Smooth muscle cell (in vitro differentiated cells): ENCODE measurements at regions not wholly inside any gene's neighbourhood (a gene's known extent, or its start where the extent isn't known, plus 50 kb on each side); places are given as distances from the start of the nearest gene placed in this dataset.

ENCODE experiments used
- DNase-seq: peaks from one replicate; lab custom pipeline; 2025; ENCODE audit not compliant: unreplicated experiment; lab: John Stamatoyannopoulos, UW
- H2AFZ ChIP-seq: fragments of 200-600 bp; sonication (generic); 2 replicates; pipeline ENCODE4 v1.6.0; 2016; ENCODE audit warnings: antibody characterized with exemption, low read depth, mild to moderate bottlenecking
- H3F3A ChIP-seq: fragments of 200-600 bp; sonication (generic); 2 replicates; pipeline ENCODE4 v1.6.0; 2017; ENCODE audit warnings: antibody characterized with exemption, low read depth
- H3K27ac ChIP-seq: fragments of 200-600 bp; sonication (generic); 2 replicates; pipeline ENCODE4 v1.5.1; 2016; ENCODE audit warnings: low read depth, mild to moderate bottlenecking
- H3K27me3 ChIP-seq: fragments of 200-600 bp; sonication (generic); 2 replicates; pipeline ENCODE4 v1.6.1; 2016; ENCODE audit warnings: low read depth, mild to moderate bottlenecking
- H3K36me3 ChIP-seq: fragments of 200-600 bp; sonication (generic); 2 replicates; pipeline ENCODE4 v1.5.1; 2016; ENCODE audit warnings: low read depth
- H3K4me1 ChIP-seq: fragments of 200-600 bp; sonication (generic); 2 replicates; pipeline ENCODE4 v1.5.1; 2016; ENCODE audit warnings: low read depth
- H3K4me2 ChIP-seq: fragments of 200-600 bp; sonication (generic); 2 replicates; pipeline ENCODE4 v1.6.0; 2016; ENCODE audit warnings: mild to moderate bottlenecking
- H3K4me3 ChIP-seq: fragments of 200-600 bp; sonication (generic); 2 replicates; pipeline ENCODE4 v1.5.1; 2016; ENCODE audit warnings: mild to moderate bottlenecking
- H3K79me2 ChIP-seq: fragments of 200-600 bp; sonication (generic); 2 replicates; pipeline ENCODE4 v1.6.0; 2016; ENCODE audit warnings: low read depth, mild to moderate bottlenecking
- H3K9ac ChIP-seq: fragments of 200-600 bp; sonication (generic); 2 replicates; pipeline ENCODE4 v1.6.0; 2016; ENCODE audit warnings: low read depth
- H3K9me3 ChIP-seq: fragments of 200-600 bp; sonication (generic); replicated peaks from 2 replicates; pipeline ENCODE4 v1.5.1; 2016; ENCODE audit warnings: low read depth
- H4K20me1 ChIP-seq: fragments of 200-600 bp; sonication (generic); 2 replicates; pipeline ENCODE4 v1.6.0; 2016; ENCODE audit warnings: low read depth
- CTCF ChIP-seq: fragments of 200-600 bp; sonication (generic); IDR thresholded peaks from 2 replicates; pipeline ENCODE4 v1.5.1; 2017; ENCODE audit warnings: borderline replicate concordance, mild to moderate bottlenecking, antibody characterized with exemption; ENCODE audit not compliant: insufficient read depth, poor library complexity, severe bottlenecking
- WGBS: methylation state at CpG from one replicate; pipeline ENCODE4 v1.1.7; 2016; ENCODE audit warnings: low lambda C conversion rate; 5-methylcytosine and 5-hydroxymethylcytosine counted together

DNA sequence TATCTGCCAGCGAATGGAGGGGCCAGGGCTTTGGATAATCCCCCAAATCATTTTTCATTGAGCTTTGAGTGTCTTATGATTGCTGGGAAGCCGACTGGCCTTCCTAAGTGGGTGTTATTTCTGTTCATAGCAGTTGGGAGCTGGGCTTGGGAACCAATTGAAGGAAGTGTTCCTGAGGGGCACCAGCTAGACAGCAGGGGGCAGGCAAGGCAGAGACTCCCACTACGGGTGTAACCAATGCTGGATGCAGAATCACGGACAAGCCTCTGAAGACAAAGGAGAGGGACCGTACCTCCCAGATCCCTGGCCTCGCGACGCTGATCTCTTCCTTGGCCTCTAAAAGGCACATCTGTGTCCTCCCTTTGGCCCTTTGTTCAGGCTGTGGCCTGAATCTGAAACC lies 149.0 kb upstream of the PRMT8 start:
- H4K20me1 ChIP-seq, result no peaks in the 10 kb centered on the region
- peaks cover 2% of the 10 kb centered on the region for H3K4me1 ChIP-seq
- peaks cover 25% of the 10 kb centered on the region for H3K27me3 ChIP-seq
- H3K27ac ChIP-seq, result no peak overlapping the region
- WGBS, result 35% methylated on average over 8 of the region's 8 CpGs
- no peak overlapping the region for H2AFZ ChIP-seq
- H3K4me2 ChIP-seq, result no peak overlapping the region
- H3K36me3 ChIP-seq, result no peaks in the 10 kb centered on the region
- TF ChIP-seq CTCF, result peak; percentile 44
- no peaks in the 10 kb centered on the region for H3F3A ChIP-seq
- H3K9ac ChIP-seq, result no peak overlapping the region
- H3K4me3 ChIP-seq, result no peak overlapping the region
- no peaks in the 10 kb centered on the region for H3K9me3 ChIP-seq
- no peaks in the 10 kb centered on the region for H3K79me2 ChIP-seq
- DNase-seq, result no peak

GRCh38 chr12:3348055-3348454 lies 142.9 kb upstream of the PRMT8 start:
- no peaks in the 10 kb centered on the region for H3F3A ChIP-seq
- WGBS, result 93% methylated on average over 5 of the region's 5 CpGs
- no peak for TF ChIP-seq CTCF
- peaks cover 51% of the 10 kb centered on the region for H3K27me3 ChIP-seq
- DNase-seq, result no peak
- no peak overlapping the region for H3K27ac ChIP-seq
- no peaks in the 10 kb centered on the region for H3K36me3 ChIP-seq
- H2AFZ ChIP-seq, result no peak overlapping the region
- no peaks in the 10 kb centered on the region for H3K9me3 ChIP-seq
- no peaks in the 10 kb centered on the region for H4K20me1 ChIP-seq
- H3K79me2 ChIP-seq, result no peaks in the 10 kb centered on the region
- H3K4me3 ChIP-seq, result no peak overlapping the region
- no peak overlapping the region for H3K4me2 ChIP-seq
- H3K9ac ChIP-seq, result no peak overlapping the region
- H3K4me1 ChIP-seq, result no peaks in the 10 kb centered on the region

DNA sequence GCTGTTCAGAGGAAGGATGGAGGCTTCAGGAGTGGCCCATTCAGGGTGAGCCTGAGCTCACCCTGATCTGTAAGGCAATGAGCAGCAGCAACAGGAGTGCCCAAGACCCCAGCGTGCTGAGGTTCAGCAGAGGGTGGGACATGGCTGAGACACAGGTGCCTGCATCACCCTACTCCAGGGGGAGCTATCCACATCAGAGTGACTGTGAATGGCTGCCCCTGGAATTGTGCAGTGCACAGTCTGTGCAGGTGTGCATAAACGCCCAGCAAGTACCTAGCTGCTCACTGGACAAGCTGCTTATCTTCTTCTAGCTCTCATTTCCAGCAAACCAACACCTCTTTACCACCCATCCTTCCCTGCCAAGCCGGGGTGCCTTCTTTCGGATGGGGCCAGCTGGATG lies 140.6 kb upstream of the PRMT8 start:
- Histone ChIP-seq H3K4me2 (no peak overlapping the region), H3K4me1 (no peaks in the 10 kb centered on the region), H3F3A (no peaks in the 10 kb centered on the region), H3K9ac (no peak overlapping the region), H4K20me1 (no peaks in the 10 kb centered on the region), H3K27ac (no peak overlapping the region), H3K27me3 (peaks cover 66% of the 10 kb centered on the region), H3K4me3 (no peak overlapping the region), H3K79me2 (no peaks in the 10 kb centered on the region), H3K36me3 (no peaks in the 10 kb centered on the region), H2AFZ (no peak overlapping the region), H3K9me3 (no peaks in the 10 kb centered on the region)
- no peak for TF ChIP-seq CTCF
- DNase-seq, result no peak
- WGBS, result 77% methylated on average over 4 of the region's 4 CpGs

GRCh38 chr12:3351731-3352130 lies 139.3 kb upstream of the PRMT8 start:
- no peak for DNase-seq
- WGBS, result 93% methylated on average over 4 of the region's 4 CpGs
- H2AFZ ChIP-seq, result no peak overlapping the region
- H3K9me3 ChIP-seq, result no peaks in the 10 kb centered on the region
- no peak overlapping the region for H3K27ac ChIP-seq
- no peaks in the 10 kb centered on the region for H3K36me3 ChIP-seq
- no peak overlapping the region for H3K9ac ChIP-seq
- no peak overlapping the region for H3K4me3 ChIP-seq
- H3K79me2 ChIP-seq, result no peaks in the 10 kb centered on the region
- H3K27me3 ChIP-seq, result peaks cover 66% of the 10 kb centered on the region
- H3K4me2 ChIP-seq, result no peak overlapping the region
- H3F3A ChIP-seq, result no peaks in the 10 kb centered on the region
- no peaks in the 10 kb centered on the region for H3K4me1 ChIP-seq
- TF ChIP-seq CTCF, result no peak
- no peaks in the 10 kb centered on the region for H4K20me1 ChIP-seq
